ENCODE measurements at regions not wholly inside any gene's neighbourhood (a gene's known extent, or its start where the extent isn't known, plus 50 kb on each side); places are given as distances from the start of the nearest gene placed in this dataset.

- no peak for DNase-seq
Measured at GRCh38 chr13:85445534-85445933, 353.7 kb downstream of the SLITRK6 start.

GRCh38 chr13:85441975-85442374 is 357.2 kb downstream of the SLITRK6 start:
- no peak for DNase-seq

GRCh38 chr13:85441364-85441763 is 357.9 kb downstream of the SLITRK6 start:
- no peak for DNase-seq

GRCh38 chr13:85436029-85436428 is 363.2 kb downstream of the SLITRK6 start:
- no peak for DNase-seq

- no peak for DNase-seq
Measured at GRCh38 chr13:85434927-85435326, 364.3 kb downstream of the SLITRK6 start.

- DNase-seq, result no peak
Measured at GRCh38 chr13:85432881-85433280, 366.3 kb downstream of the SLITRK6 start.

GRCh38 chr13:85431720-85432119 is 367.5 kb downstream of the SLITRK6 start:
- DNase-seq, result no peak

GRCh38 chr13:85430216-85430794 is 368.9 kb downstream of the SLITRK6 start:
- no peak for DNase-seq

GRCh38 chr13:85427416-85427815 is 371.8 kb downstream of the SLITRK6 start:
- DNase-seq, result no peak

GRCh38 chr13:85420136-85420535 is 379.1 kb downstream of the SLITRK6 start:
- no peak for DNase-seq

- DNase-seq, result no peak
Measured at GRCh38 chr13:85419611-85420010, 379.6 kb downstream of the SLITRK6 start.

- DNase-seq, result no peak
Measured at GRCh38 chr13:85417807-85418206, 381.4 kb downstream of the SLITRK6 start.

- DNase-seq, result no peak
Measured at GRCh38 chr13:85413664-85414063, 385.6 kb downstream of the SLITRK6 start.

- no peak for DNase-seq
Measured at GRCh38 chr13:85412448-85412847, 386.8 kb downstream of the SLITRK6 start.

- DNase-seq, result no peak
Measured at GRCh38 chr13:85411591-85411990, 387.6 kb downstream of the SLITRK6 start.

GRCh38 chr13:85408415-85408814 is 390.8 kb downstream of the SLITRK6 start:
- DNase-seq, result no peak

- DNase-seq, result no peak
Measured at GRCh38 chr13:85406269-85406975, 392.8 kb downstream of the SLITRK6 start.

- no peak for DNase-seq
Measured at GRCh38 chr13:85405316-85405897, 393.8 kb downstream of the SLITRK6 start.

- no peak for DNase-seq
Measured at GRCh38 chr13:85386424-85386823, 412.8 kb downstream of the SLITRK6 start.

GRCh38 chr13:85383291-85383690 is 415.9 kb downstream of the SLITRK6 start:
- DNase-seq, result no peak

GRCh38 chr13:85381082-85381481 is 418.1 kb downstream of the SLITRK6 start:
- DNase-seq, result no peak

GRCh38 chr13:85379991-85380390 is 419.2 kb downstream of the SLITRK6 start:
- DNase-seq, result no peak

GRCh38 chr13:85379433-85379832 is 419.8 kb downstream of the SLITRK6 start:
- no peak for DNase-seq

GRCh38 chr13:85377783-85378182 is 421.4 kb downstream of the SLITRK6 start:
- DNase-seq, result no peak

GRCh38 chr13:85373322-85373721 is 425.9 kb downstream of the SLITRK6 start:
- no peak for DNase-seq

All from SIG-M5 (cell line).